Cardiac muscle cell (in vitro differentiated cells and primary cell): ENCODE measurements at regions not wholly inside any gene's neighbourhood (a gene's known extent, or its start where the extent isn't known, plus 50 kb on each side); places are given as distances from the start of the nearest gene placed in this dataset.

Experiments used
- DNase-seq, 2 donors: peaks; one replicate each; pipeline versions ENCODE4 v3.0.0 to v3.0.0-alpha.2; 2010 to 2017; ENCODE audit warnings: low read depth in 1 of 2, low spot score in 1 of 2
- H3K27ac ChIP-seq: fragments of 200-600 bp; sonication (generic); 2 replicates; pipeline ENCODE4 v1.5.1; 2016
- H3K27me3 ChIP-seq: fragments of 200-600 bp; sonication (generic); 2 replicates; pipeline ENCODE4 v1.6.0; 2016; ENCODE audit warnings: control low read depth
- H3K36me3 ChIP-seq: fragments of 200-600 bp; sonication (generic); 2 replicates; pipeline ENCODE4 v1.5.1; 2016; ENCODE audit warnings: control low read depth
- H3K4me1 ChIP-seq: fragments of 200-600 bp; sonication (generic); 2 replicates; pipeline ENCODE4 v1.8.1; 2017; ENCODE audit warnings: low read depth, mild to moderate bottlenecking, mixed run types
- H3K4me3 ChIP-seq: fragments of 200-600 bp; sonication (generic); 2 replicates; pipeline ENCODE4 v1.5.1; 2016; ENCODE audit warnings: mild to moderate bottlenecking
- H3K9me3 ChIP-seq: fragments of 200-600 bp; sonication (generic); 2 replicates; pipeline ENCODE4 v1.5.1; 2017; ENCODE audit warnings: low read depth, mild to moderate bottlenecking, control low read depth
- TF ChIP-seq, protein P1 (sequence below): IDR thresholded peaks from 2 replicates; pipeline ENCODE4 v1.5.1; 2012; ENCODE audit warnings: low read depth, mild to moderate bottlenecking, low read length

DNA sequence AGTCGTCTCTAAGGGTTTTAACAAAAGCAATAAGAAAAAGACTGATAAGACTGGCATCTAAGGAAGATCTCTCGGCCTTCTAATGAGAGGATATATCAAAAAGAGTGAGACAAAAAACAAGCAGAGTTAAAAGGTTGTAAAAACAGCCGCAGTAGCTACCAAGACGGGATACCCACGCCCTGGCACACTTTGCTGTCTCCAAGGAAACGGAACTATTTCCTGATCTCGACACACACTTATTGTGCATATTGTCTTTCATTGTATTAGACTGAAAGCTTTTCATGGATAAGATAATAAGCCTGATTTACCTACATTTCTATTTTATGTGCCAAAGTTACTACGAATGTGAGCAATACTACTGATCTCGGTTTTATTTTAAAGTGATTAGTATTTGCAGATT lies 161.5 kb upstream of the MCTP2 start:
- H3K27ac ChIP-seq, result no peak overlapping the region
- H3K4me1 ChIP-seq, result no peaks in the 10 kb centered on the region
- H3K9me3 ChIP-seq, result no peaks in the 10 kb centered on the region
- TF ChIP-seq, protein P1, sequence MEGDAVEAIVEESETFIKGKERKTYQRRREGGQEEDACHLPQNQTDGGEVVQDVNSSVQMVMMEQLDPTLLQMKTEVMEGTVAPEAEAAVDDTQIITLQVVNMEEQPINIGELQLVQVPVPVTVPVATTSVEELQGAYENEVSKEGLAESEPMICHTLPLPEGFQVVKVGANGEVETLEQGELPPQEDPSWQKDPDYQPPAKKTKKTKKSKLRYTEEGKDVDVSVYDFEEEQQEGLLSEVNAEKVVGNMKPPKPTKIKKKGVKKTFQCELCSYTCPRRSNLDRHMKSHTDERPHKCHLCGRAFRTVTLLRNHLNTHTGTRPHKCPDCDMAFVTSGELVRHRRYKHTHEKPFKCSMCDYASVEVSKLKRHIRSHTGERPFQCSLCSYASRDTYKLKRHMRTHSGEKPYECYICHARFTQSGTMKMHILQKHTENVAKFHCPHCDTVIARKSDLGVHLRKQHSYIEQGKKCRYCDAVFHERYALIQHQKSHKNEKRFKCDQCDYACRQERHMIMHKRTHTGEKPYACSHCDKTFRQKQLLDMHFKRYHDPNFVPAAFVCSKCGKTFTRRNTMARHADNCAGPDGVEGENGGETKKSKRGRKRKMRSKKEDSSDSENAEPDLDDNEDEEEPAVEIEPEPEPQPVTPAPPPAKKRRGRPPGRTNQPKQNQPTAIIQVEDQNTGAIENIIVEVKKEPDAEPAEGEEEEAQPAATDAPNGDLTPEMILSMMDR, result no peak
- DNase-seq, result no peak
- no peak overlapping the region for H3K4me3 ChIP-seq
- H3K36me3 ChIP-seq, result no peaks in the 10 kb centered on the region
- no peaks in the 10 kb centered on the region for H3K27me3 ChIP-seq

DNA sequence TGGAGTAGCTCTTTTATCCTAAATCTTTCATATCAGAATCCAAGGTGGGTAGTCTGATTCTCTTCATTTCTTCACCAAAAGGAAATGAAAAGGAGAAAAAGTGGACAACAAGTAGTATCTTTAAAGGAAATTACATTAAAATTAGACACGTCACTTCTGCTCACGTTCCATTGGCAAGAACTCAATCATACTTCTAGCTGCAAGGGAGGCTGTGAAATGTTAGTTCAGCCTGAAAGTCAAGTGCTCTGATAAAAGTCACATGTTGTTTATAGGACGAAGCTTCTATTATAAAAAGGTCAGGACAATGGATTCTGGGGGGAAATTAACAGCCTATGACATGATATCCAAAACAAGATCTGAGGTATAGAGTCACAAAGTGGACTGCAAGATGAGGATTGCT lies 164.6 kb upstream of the MCTP2 start:
- TF ChIP-seq, protein P1, result no peak
- no peaks in the 10 kb centered on the region for H3K9me3 ChIP-seq

DNA sequence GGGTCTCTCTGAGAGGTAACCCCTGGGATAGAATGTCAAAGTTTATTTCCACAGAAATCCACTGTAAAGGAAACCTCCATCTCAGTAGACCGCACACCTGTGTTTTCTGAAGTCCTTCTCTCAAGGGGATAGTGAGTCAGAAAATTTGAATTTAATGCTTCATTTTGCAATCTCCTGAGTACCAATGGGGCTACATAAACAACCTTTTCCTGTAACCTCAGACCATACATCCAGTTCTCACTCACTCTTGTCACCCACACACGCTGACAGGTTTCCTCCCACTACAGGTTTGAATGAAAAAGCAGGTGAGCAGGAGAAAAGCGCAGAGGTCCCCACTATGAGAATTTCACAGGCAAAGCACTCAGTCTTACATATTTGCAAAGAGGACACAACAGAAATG lies 165.3 kb upstream of the MCTP2 start:
- H3K36me3 ChIP-seq, result no peaks in the 10 kb centered on the region
- H3K9me3 ChIP-seq, result no peaks in the 10 kb centered on the region
- TF ChIP-seq, protein P1, result no peak
- H3K27me3 ChIP-seq, result no peaks in the 10 kb centered on the region
- no peak for DNase-seq
- H3K27ac ChIP-seq, result no peak overlapping the region
- H3K4me1 ChIP-seq, result no peaks in the 10 kb centered on the region
- H3K4me3 ChIP-seq, result no peak overlapping the region

More for the DNA sequence above, 164.6 kb upstream of the MCTP2 start:
- H3K36me3 ChIP-seq, result no peaks in the 10 kb centered on the region
- H3K4me3 ChIP-seq, result no peak overlapping the region
- H3K27me3 ChIP-seq, result no peaks in the 10 kb centered on the region
- no peak for DNase-seq
- no peak overlapping the region for H3K27ac ChIP-seq
- no peaks in the 10 kb centered on the region for H3K4me1 ChIP-seq

DNA sequence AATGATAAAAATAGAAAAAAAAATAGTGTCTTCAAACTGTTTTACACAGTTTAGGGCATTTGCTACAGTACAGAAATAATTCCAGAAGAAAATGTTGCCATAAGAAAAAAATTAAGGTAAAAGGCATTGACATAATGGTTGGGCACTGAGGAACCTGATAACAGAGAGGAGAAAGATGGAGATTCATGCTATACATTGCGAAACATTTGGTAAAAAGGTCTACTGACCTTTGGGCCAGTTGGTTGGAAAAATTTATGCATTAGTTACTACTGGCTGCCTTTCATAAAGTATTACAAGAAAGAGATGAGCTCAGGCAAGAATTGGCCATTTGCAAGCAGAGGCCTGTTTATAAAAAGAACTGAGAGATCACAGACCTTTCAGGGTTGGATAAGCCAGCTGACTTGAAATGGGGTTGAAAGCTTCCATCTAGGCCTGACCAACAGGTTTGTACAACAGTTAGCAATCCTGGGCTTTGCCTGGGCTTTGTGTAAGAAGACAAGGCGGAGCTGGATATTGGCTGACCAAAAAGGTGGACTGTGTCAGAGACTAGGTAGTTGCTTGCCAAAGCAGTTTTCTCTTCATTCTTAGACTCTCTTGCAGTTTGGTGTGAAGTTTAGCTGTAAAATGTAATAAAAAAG lies 166.6 kb upstream of the MCTP2 start:
- Histone ChIP-seq H3K27me3 (peaks cover under 1% of the 10 kb centered on the region), H3K4me1 (no peaks in the 10 kb centered on the region), H3K4me3 (no peak overlapping the region), H3K27ac (no peak overlapping the region), H3K36me3 (no peaks in the 10 kb centered on the region), H3K9me3 (no peaks in the 10 kb centered on the region)
- no peak for DNase-seq
- TF ChIP-seq, protein P1, result no peak

DNA sequence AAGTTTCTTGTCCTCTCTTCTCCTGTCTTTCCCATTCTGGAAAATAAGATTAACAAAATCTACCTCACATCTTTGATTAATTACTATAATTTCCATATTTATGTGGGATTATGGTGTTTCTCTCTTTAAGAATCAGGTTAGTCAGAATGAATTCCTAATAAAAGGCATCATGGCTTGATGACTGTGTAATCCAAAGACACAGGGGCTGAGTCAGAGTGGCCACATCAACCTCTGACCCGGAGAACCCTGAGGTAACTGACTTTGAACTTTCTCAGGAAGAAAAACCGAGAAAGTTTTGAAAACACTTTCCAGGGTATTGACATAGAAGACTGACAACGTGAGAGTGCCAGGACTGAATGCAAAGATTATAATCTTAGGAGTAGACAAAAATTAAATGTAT lies 170.3 kb upstream of the MCTP2 start:
- TF ChIP-seq, protein P1, result no peak
- H3K9me3 ChIP-seq, result no peaks in the 10 kb centered on the region
- no peak for DNase-seq
- no peaks in the 10 kb centered on the region for H3K36me3 ChIP-seq
- H3K4me1 ChIP-seq, result no peaks in the 10 kb centered on the region
- H3K27ac ChIP-seq, result no peak overlapping the region
- H3K27me3 ChIP-seq, result peaks cover 8% of the 10 kb centered on the region
- no peak overlapping the region for H3K4me3 ChIP-seq
